C4-2B (cell line): ENCODE measurements at regions not wholly inside any gene's neighbourhood (a gene's known extent, or its start where the extent isn't known, plus 50 kb on each side); places are given as distances from the start of the nearest gene placed in this dataset.

Experiments
- ZFX ChIP-seq: fragments of 450-650 bp; IDR thresholded peaks from 2 replicates; pipeline ENCODE4 v1.6.1; 2017
- TF ChIP-seq, protein P1 (sequence below): fragments of 450-650 bp; conservative IDR thresholded peaks from 2 replicates; pipeline ENCODE4 v1.5.1; 2017; ENCODE audit warnings: mild to moderate bottlenecking

DNA sequence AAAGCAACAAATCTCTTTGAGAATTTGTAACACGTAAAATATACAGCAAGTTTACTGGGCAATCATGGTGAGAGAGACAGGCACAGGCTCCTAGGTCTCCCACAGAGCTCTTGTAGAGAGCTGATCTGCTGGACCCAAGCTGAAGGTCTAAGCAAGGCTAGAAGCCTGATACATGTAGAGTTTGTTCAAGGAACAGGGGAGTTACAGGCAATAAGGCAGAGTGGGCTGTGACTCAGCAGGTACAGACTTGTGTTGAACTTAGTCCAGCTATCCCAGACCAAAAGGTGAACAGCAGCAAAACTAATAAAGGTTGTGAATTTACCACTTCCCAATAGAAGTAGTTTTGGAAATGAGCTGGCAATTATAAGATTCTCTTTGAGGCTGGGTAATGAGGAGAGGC lies 273.6 kb downstream of the GRIN2B start:
- TF ChIP-seq, protein P1, sequence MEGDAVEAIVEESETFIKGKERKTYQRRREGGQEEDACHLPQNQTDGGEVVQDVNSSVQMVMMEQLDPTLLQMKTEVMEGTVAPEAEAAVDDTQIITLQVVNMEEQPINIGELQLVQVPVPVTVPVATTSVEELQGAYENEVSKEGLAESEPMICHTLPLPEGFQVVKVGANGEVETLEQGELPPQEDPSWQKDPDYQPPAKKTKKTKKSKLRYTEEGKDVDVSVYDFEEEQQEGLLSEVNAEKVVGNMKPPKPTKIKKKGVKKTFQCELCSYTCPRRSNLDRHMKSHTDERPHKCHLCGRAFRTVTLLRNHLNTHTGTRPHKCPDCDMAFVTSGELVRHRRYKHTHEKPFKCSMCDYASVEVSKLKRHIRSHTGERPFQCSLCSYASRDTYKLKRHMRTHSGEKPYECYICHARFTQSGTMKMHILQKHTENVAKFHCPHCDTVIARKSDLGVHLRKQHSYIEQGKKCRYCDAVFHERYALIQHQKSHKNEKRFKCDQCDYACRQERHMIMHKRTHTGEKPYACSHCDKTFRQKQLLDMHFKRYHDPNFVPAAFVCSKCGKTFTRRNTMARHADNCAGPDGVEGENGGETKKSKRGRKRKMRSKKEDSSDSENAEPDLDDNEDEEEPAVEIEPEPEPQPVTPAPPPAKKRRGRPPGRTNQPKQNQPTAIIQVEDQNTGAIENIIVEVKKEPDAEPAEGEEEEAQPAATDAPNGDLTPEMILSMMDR, result no peak
- no peak for TF ChIP-seq ZFX
